CD4-positive, alpha-beta T cell treated with Interleukin-4 for 1 hour (primary cell): ENCODE measurements at regions not wholly inside any gene's neighbourhood (a gene's known extent, or its start where the extent isn't known, plus 50 kb on each side); places are given as distances from the start of the nearest gene placed in this dataset.

ENCODE experiments used
- DNase-seq, 2 donors: peaks; one replicate each; pipeline ENCODE4 v3.0.0-alpha.2; 2020 to 2022

- no peak for DNase-seq
Measured at GRCh38 chr15:58271410-58271809, 133.2 kb downstream of the AQP9 start.

- DNase-seq, result no peak
Measured at GRCh38 chr15:58273104-58273503, 134.9 kb downstream of the AQP9 start.

GRCh38 chr15:58274885-58275284 is 136.7 kb downstream of the AQP9 start:
- no peak for DNase-seq

- DNase-seq, result no peak
Measured at GRCh38 chr15:58275785-58276184, 137.6 kb downstream of the AQP9 start.

GRCh38 chr15:58276924-58277323 is 138.7 kb downstream of the AQP9 start:
- DNase-seq, result no peak

- DNase-seq, result no peak
Measured at GRCh38 chr15:58277333-58277732, 139.2 kb downstream of the AQP9 start.

GRCh38 chr15:58279106-58279505 is 140.9 kb downstream of the AQP9 start:
- DNase-seq, result no peak

- no peak for DNase-seq
Measured at GRCh38 chr15:58279654-58280053, 141.5 kb downstream of the AQP9 start.

- no peak for DNase-seq
Measured at GRCh38 chr15:58282060-58282708, 144.0 kb downstream of the AQP9 start.

GRCh38 chr15:58283302-58283701 is 145.1 kb downstream of the AQP9 start:
- DNase-seq, result no peak

- no peak for DNase-seq
Measured at GRCh38 chr15:58284293-58284692, 146.1 kb downstream of the AQP9 start.

- no peak for DNase-seq
Measured at GRCh38 chr15:58285212-58285920, 146.4 kb upstream of the LIPC start.

GRCh38 chr15:58285921-58286278 is 145.9 kb upstream of the LIPC start:
- DNase-seq, result no peak

- no peak for DNase-seq
Measured at GRCh38 chr15:58286523-58286922, 145.3 kb upstream of the LIPC start.

- DNase-seq, result no peak
Measured at GRCh38 chr15:58287891-58288290, 143.9 kb upstream of the LIPC start.

- no peak for DNase-seq
Measured at GRCh38 chr15:58288592-58288991, 143.2 kb upstream of the LIPC start.

GRCh38 chr15:58291848-58292247 is 139.9 kb upstream of the LIPC start:
- DNase-seq, result no peak

GRCh38 chr15:58292751-58293175 is 139.0 kb upstream of the LIPC start:
- DNase-seq, result no peak

GRCh38 chr15:58293622-58294550 is 137.9 kb upstream of the LIPC start:
- no peak for DNase-seq

- no peak for DNase-seq
Measured at GRCh38 chr15:58294681-58295254, 137.0 kb upstream of the LIPC start.

- DNase-seq, result no peak
Measured at GRCh38 chr15:58295637-58296215, 136.1 kb upstream of the LIPC start.

GRCh38 chr15:58296276-58296675 is 135.5 kb upstream of the LIPC start:
- no peak for DNase-seq

GRCh38 chr15:58297639-58298038 is 134.2 kb upstream of the LIPC start:
- DNase-seq, result no peak
